Lower leg skin (tissue), 4 donors: ENCODE measurements at regions not wholly inside any gene's neighbourhood (a gene's known extent, or its start where the extent isn't known, plus 50 kb on each side); places are given as distances from the start of the nearest gene placed in this dataset.

Experiments used
- DNase-seq, 2 donors: peaks; one replicate each; pipeline ENCODE4 v3.0.0-alpha.2; 2019; ENCODE audit warnings: low spot score in 2 of 2
- H3K4me3 ChIP-seq: fragments of 200-600 bp; sonication (generic); 2 replicates; pipeline ENCODE4 v1.5.1; 2017; ENCODE audit warnings: mild to moderate bottlenecking, low read depth; ENCODE audit not compliant: poor library complexity, severe bottlenecking
- CTCF ChIP-seq, 3 donors: fragments of 450-650 bp; IDR thresholded peaks; one replicate each; pipeline ENCODE4 v1.5.1; 2016; ENCODE audit warnings: antibody characterized with exemption in 3 of 3, mild to moderate bottlenecking in 3 of 3, moderate library complexity in 2 of 3
- POLR2A ChIP-seq, 2 donors: fragments of 450-650 bp; IDR thresholded peaks; one replicate each; pipeline ENCODE4 v1.6.1; 2016 to 2017; ENCODE audit warnings: antibody characterized with exemption in 2 of 2, mild to moderate bottlenecking in 1 of 2, moderate library complexity in 1 of 2
- WGBS, 2 donors: methylation state at CpG; one replicate each; pipeline ENCODE4 v1.1.5; 2018; 5-methylcytosine and 5-hydroxymethylcytosine counted together
- intact Hi-C: fragments of 100-400 bp; cut with DNase I; formaldehyde crosslinking; loops from one replicate; pipeline ENCODE4 v1.15.0; 2023; ENCODE audit warnings: low total_unique reads

GRCh38 chr4:104752337-104752736, 257.6 kb upstream of the CXXC4 start:
- 41 to 46% methylated on average over 1 of the region's 1 CpG for WGBS, 2 donors
- intact Hi-C loops, result no loop called here
- DNase-seq, result no peak
- no peak overlapping the region for H3K4me3 ChIP-seq
- TF ChIP-seq CTCF (IDR thresholded peaks at IDR 0.05) (no peak), POLR2A (IDR thresholded peaks at IDR 0.05) (no peak)

- DNase-seq, result no peak
- no peak overlapping the region for H3K4me3 ChIP-seq
- intact Hi-C loops, result no loop called here
- 85 to 88% methylated on average over 1 of the region's 1 CpG for WGBS, 2 donors
- TF ChIP-seq CTCF (IDR thresholded peaks at IDR 0.05) (no peak), POLR2A (IDR thresholded peaks at IDR 0.05) (no peak)
Measured at GRCh38 chr4:104756837-104757236, 262.1 kb upstream of the CXXC4 start.

GRCh38 chr4:104758574-104758973, 263.9 kb upstream of the CXXC4 start:
- WGBS, 2 donors, result 90 to 91% methylated on average over 2 of the region's 2 CpGs

GRCh38 chr4:104763554-104764222, 269.0 kb upstream of the CXXC4 start:
- 31 to 33% methylated on average over 5 of the region's 5 CpGs for WGBS, 2 donors
- DNase-seq, result no peak
- intact Hi-C loops, result no loop called here
- H3K4me3 ChIP-seq, result no peak overlapping the region
- no peak for TF ChIP-seq POLR2A (IDR thresholded peaks at IDR 0.05)
- TF ChIP-seq CTCF (IDR thresholded peaks at IDR 0.05), result no peak

More at GRCh38 chr4:104758574-104758973, 263.9 kb upstream of the CXXC4 start:
- no peak for DNase-seq
- no peak overlapping the region for H3K4me3 ChIP-seq
- intact Hi-C loops, result no loop called here
- TF ChIP-seq POLR2A (IDR thresholded peaks at IDR 0.05), result no peak
- no peak for TF ChIP-seq CTCF (IDR thresholded peaks at IDR 0.05)

- TF ChIP-seq POLR2A (IDR thresholded peaks at IDR 0.05) (no peak), CTCF (IDR thresholded peaks at IDR 0.05) (no peak)
- intact Hi-C loops, result no loop called here
- WGBS, 2 donors, result 83 to 86% methylated on average over 1 of the region's 1 CpG
- H3K4me3 ChIP-seq, result no peak overlapping the region
- DNase-seq, result no peak
Measured at GRCh38 chr4:104766676-104767075, 272.0 kb upstream of the CXXC4 start.

GRCh38 chr4:104772849-104773248, 278.2 kb upstream of the CXXC4 start:
- intact Hi-C loops, result no loop called here
- H3K4me3 ChIP-seq, result no peak overlapping the region
- TF ChIP-seq CTCF (IDR thresholded peaks at IDR 0.05) (no peak), POLR2A (IDR thresholded peaks at IDR 0.05) (no peak)
- no peak for DNase-seq
- 58 to 64% methylated on average over 1 of the region's 1 CpG for WGBS, 2 donors
